ENCODE measurements at regions not wholly inside any gene's neighbourhood (a gene's known extent, or its start where the extent isn't known, plus 50 kb on each side); places are given as distances from the start of the nearest gene placed in this dataset.

- DNase-seq = no peak
Measured at GRCh38 chr15:93217343-93217742, 128.3 kb upstream of the RGMA start.

GRCh38 chr15:93214106-93214505, 125.1 kb upstream of the RGMA start:
- DNase-seq = no peak

GRCh38 chr15:93213281-93213680, 124.3 kb upstream of the RGMA start:
- DNase-seq = no peak

GRCh38 chr15:93212578-93212977, 123.6 kb upstream of the RGMA start:
- no peak for DNase-seq

- no peak for DNase-seq
Measured at GRCh38 chr15:93210995-93211394, 122.0 kb upstream of the RGMA start.

- no peak for DNase-seq
Measured at GRCh38 chr15:93209690-93210445, 120.9 kb upstream of the RGMA start.

- DNase-seq = no peak
Measured at GRCh38 chr15:93206893-93207292, 117.9 kb upstream of the RGMA start.

- DNase-seq = no peak
Measured at GRCh38 chr15:93205413-93205812, 116.4 kb upstream of the RGMA start.

GRCh38 chr15:93203036-93203435, 114.0 kb upstream of the RGMA start:
- DNase-seq = no peak

GRCh38 chr15:93202405-93202804, 113.4 kb upstream of the RGMA start:
- DNase-seq = no peak

- no peak for DNase-seq
Measured at GRCh38 chr15:93201940-93202339, 112.9 kb upstream of the RGMA start.

GRCh38 chr15:93200837-93201226, 111.8 kb upstream of the RGMA start:
- DNase-seq = no peak

GRCh38 chr15:93200081-93200836, 111.2 kb upstream of the RGMA start:
- DNase-seq = no peak

GRCh38 chr15:93196135-93196670, 107.2 kb upstream of the RGMA start:
- no peak for DNase-seq

GRCh38 chr15:93195109-93195508, 106.1 kb upstream of the RGMA start:
- DNase-seq = no peak

- no peak for DNase-seq
Measured at GRCh38 chr15:93190238-93190637, 101.2 kb upstream of the RGMA start.

- DNase-seq = peak in 1 of 2 experiments; percentile 17
Measured at GRCh38 chr15:93189561-93189960, 100.5 kb upstream of the RGMA start.

GRCh38 chr15:93188236-93188635, 99.2 kb upstream of the RGMA start:
- no peak for DNase-seq

GRCh38 chr15:93185796-93186195, 96.8 kb upstream of the RGMA start:
- DNase-seq = no peak

- no peak for DNase-seq
Measured at GRCh38 chr15:93182703-93183205, 93.7 kb upstream of the RGMA start.

GRCh38 chr15:93180656-93181055, 91.6 kb upstream of the RGMA start:
- peak; percentile 20 to 79 for DNase-seq

GRCh38 chr15:93180128-93180527, 91.1 kb upstream of the RGMA start:
- no peak for DNase-seq

GRCh38 chr15:93179700-93180102, 90.7 kb upstream of the RGMA start:
- DNase-seq = no peak

- no peak for DNase-seq
Measured at GRCh38 chr15:93179072-93179471, 90.1 kb upstream of the RGMA start.
